Loucy (cell line): ENCODE measurements at regions not wholly inside any gene's neighbourhood (a gene's known extent, or its start where the extent isn't known, plus 50 kb on each side); places are given as distances from the start of the nearest gene placed in this dataset.

Experiments used
- EZH2phosphoT487 ChIP-seq: fragments of 200-600 bp; IDR thresholded peaks from 2 replicates; pipeline ENCODE4 v1.6.1; 2018; ENCODE audit warnings: antibody characterized with exemption, mild to moderate bottlenecking, moderate library complexity, borderline replicate concordance
- TF ChIP-seq, protein P1 (sequence below): fragments of 200-600 bp; sonication (generic); conservative IDR thresholded peaks from 2 replicates; pipeline ENCODE4 v1.5.1; 2014; ENCODE audit warnings: mild to moderate bottlenecking, antibody characterized with exemption, low read length

DNA sequence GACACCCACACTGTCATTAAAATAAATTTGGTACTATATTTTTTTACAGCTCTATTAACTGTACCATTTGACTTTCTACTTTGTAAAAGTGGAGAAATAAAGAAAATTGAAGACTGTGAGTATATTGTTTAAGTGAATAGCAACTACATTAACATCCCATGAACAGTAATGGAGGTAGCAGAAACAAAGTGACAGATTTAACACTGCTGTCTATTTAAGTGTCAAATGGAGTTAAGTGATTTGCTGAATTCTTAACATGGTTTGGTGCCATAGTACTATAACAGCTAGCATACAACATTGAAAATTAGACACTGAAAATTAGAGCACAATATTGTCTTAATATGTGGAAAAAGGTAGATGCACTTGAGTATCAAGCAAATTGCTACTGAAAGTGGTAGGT lies 76.2 kb downstream of the C4orf33 start:
- TF ChIP-seq, protein P1, sequence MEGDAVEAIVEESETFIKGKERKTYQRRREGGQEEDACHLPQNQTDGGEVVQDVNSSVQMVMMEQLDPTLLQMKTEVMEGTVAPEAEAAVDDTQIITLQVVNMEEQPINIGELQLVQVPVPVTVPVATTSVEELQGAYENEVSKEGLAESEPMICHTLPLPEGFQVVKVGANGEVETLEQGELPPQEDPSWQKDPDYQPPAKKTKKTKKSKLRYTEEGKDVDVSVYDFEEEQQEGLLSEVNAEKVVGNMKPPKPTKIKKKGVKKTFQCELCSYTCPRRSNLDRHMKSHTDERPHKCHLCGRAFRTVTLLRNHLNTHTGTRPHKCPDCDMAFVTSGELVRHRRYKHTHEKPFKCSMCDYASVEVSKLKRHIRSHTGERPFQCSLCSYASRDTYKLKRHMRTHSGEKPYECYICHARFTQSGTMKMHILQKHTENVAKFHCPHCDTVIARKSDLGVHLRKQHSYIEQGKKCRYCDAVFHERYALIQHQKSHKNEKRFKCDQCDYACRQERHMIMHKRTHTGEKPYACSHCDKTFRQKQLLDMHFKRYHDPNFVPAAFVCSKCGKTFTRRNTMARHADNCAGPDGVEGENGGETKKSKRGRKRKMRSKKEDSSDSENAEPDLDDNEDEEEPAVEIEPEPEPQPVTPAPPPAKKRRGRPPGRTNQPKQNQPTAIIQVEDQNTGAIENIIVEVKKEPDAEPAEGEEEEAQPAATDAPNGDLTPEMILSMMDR: no peak
- TF ChIP-seq EZH2phosphoT487: no peak
